GM12892 (cell line): ENCODE measurements at regions not wholly inside any gene's neighbourhood (a gene's known extent, or its start where the extent isn't known, plus 50 kb on each side); places are given as distances from the start of the nearest gene placed in this dataset.

ENCODE experiments used
- POLR2A ChIP-seq: IDR thresholded peaks from 2 replicates; pipeline ENCODE4 v1.6.1; 2011; ENCODE audit warnings: low read depth, low read length, control low read depth
- POLR2AphosphoS5 ChIP-seq: IDR thresholded peaks from 2 replicates; pipeline ENCODE4 v1.6.1; 2011; ENCODE audit warnings: low read depth, low read length, control low read depth

DNA sequence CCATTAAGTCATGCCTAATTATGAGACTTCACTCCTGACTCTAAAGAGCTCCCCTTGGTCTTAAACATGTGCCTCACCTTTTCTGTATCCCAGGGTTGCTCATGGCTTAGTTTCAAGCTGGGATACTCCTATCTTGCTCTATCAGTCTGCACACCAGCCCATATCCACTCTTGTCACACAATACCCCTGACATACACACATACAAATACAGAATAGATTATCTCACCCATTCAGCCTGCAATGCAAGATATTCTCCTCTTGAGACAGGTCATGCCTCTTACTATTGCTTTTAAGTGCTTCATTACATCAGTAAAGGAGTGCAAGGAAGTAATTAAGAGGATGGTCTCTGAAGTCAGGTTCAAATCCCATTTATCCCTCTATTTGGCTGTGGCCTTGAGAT lies 587.3 kb downstream of the IGSF11 start:
- no peak for TF ChIP-seq POLR2AphosphoS5
- TF ChIP-seq POLR2A, result no peak
